Esophagus squamous epithelium (tissue), 4 donors: ENCODE measurements at regions not wholly inside any gene's neighbourhood (a gene's known extent, or its start where the extent isn't known, plus 50 kb on each side); places are given as distances from the start of the nearest gene placed in this dataset.

Source experiments
- CTCF ChIP-seq, 6 experiments: fragments of 450-650 bp in 4 of 6; fragments of 200-600 bp in 2 of 6; sonication (generic) in 2 of 6; IDR thresholded peaks; one replicate each; pipeline ENCODE4 v1.5.1; 2016 to 2019; ENCODE audit warnings: antibody characterized with exemption in 6 of 6, mild to moderate bottlenecking in 4 of 6, moderate library complexity in 4 of 6
- POLR2A ChIP-seq, 4 donors: fragments of 450-650 bp; IDR thresholded peaks; one replicate each; pipeline ENCODE4 v1.6.1; 2017; ENCODE audit warnings: antibody characterized with exemption in 4 of 4, mild to moderate bottlenecking in 4 of 4, moderate library complexity in 3 of 4

GRCh38 chr11:106322106-106322505 lies 244.6 kb downstream of the AASDHPPT start:
- TF ChIP-seq POLR2A (IDR thresholded peaks at IDR 0.05): no peak
- TF ChIP-seq CTCF (IDR thresholded peaks at IDR 0.05): no peak
